GM19328 (cell line): ENCODE measurements at regions not wholly inside any gene's neighbourhood (a gene's known extent, or its start where the extent isn't known, plus 50 kb on each side); places are given as distances from the start of the nearest gene placed in this dataset.
A peak's percentile ranks its signal among the peaks of the same experiment; 100 is the strongest.

Experiments used
- ATAC-seq: cut with Tn5 transposase; IDR thresholded peaks from one replicate; pipeline ENCODE4 v1.9.1; 2021; ENCODE audit warnings: mild to moderate bottlenecking, moderate library complexity; ENCODE audit not compliant: unreplicated experiment

DNA sequence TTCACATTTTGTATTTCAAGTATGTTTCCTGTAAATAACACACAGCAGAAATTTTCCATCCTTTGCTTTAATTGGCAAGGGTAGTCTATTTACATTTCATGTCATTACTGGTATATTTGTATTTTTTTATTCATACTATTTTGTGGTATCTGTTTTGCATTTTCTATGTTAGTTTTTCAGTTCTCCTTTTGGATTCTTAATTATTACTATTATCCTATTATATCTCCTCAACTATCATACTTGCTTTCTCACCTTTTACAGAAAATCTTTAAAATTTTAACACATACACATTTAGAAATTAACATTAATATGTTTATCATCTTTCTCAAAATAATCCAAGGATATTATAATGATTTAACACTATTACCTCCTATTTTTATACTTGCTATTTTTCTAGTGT, 918.3 kb upstream of the MAP3K7 start:
- ATAC-seq: no peak

DNA sequence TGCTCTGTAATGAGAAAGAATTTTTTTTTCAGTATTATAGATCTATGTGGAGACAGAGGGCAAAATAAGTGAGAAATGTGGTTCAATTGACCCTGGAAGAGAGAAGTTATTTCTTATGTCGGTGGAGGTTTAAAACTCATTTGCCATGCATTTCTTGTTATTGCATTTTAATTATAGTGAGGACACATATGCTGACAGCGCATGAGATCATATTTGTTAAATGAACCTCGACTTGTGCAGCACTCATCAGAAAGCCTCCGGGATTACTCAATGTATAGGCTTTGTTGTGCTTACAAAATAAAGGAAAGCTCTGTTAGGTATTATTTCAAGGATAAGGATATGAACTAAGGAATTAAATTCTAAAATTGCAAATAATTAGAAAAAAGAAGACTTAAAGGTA, 915.1 kb upstream of the MAP3K7 start:
- ATAC-seq: no peak

DNA sequence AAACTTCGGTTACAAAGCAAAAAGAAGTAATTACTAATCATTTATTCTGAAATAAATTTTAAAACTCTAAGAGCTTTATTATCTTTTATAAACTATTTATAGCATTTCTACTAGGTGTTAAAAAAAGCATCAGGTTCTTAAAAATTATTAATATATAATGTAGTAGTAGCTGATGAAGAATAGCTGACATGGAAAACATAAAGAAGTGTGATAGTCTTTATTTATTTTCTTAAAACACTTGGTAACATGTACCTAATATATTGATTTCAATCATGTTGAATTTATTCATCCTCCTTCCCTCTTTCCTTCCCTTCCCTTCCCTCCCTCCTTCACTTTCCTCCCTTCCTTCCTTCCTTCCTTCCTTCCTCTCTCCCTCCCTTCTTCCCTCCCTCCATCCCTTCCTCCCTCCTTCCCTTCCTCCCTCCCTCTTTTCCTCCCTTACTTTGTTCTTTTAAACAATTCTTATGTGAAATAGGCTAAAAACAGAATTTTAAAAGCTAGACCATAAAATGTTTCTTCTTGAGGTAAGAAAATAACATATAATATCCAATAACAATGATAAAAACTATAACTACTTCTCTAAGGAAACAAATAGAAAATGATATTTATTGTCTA, 913.9 kb upstream of the MAP3K7 start:
- ATAC-seq: no peak

DNA sequence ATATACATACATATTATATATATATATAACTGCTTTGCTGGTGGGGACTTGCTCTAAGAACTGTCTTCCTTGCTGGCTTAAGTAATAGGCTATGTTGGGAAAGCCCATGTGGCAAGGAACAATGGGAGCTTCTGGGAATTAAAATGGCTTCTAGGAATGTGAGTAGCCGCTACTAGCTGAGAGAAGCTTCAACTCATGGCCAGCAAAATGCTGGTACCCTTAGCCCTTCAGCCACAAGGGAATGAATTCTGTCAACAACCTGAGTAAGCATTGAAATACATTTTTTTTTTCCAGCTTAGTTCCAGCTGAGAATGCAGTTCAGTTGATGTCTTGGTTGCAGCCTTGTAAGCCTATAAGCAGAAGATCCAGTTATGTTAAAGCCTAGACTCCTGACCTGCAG, 911.7 kb upstream of the MAP3K7 start:
- no peak for ATAC-seq

DNA sequence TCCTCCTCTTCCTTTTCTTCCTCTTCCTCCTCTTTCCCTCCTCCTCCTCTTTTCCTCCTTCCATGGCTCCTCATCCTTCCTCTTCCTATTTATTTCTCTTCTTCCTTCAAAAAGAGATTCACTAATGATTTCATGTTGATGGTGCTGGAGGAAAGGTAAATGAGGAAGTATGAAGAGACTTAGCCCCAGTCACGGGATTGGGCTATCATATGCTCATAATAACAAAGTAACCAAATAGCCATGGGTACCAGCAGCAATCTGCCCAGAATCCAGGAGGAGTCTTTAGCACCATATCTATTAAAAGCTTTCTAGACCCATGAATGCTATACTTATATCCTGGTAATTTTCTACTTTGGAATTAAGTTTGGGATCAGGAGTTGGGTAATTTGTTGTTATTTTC, 910.9 kb upstream of the MAP3K7 start:
- ATAC-seq: no peak

DNA sequence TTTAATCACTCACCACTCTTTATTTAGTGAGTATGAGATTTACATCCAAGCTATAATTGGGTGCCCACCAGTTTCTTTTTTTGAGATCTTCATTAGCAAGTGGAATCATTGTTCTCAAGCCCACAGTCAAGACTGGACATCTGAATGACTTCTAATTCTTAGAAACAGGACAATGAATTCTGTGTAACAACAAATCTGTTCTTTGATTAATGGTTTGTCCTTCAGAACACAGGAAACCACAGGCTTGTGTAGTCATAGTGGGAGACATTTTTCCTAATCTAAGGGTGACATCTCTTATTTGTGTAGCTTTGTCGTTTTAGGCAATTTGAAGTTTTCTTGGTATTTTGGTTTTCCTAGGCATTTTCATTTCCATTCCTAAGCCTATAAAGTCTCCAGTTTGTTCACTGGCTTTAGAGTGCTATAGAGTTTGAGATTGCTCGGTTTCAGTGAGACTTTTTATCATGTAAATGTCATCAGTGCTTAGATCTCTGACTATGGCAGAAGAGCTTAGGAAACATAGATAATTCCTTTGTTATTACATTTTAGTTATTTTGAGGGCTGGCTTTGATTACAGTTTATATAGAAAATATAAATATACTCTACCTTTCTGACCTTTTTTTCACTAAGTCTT, 903.9 kb upstream of the MAP3K7 start:
- ATAC-seq: no peak

DNA sequence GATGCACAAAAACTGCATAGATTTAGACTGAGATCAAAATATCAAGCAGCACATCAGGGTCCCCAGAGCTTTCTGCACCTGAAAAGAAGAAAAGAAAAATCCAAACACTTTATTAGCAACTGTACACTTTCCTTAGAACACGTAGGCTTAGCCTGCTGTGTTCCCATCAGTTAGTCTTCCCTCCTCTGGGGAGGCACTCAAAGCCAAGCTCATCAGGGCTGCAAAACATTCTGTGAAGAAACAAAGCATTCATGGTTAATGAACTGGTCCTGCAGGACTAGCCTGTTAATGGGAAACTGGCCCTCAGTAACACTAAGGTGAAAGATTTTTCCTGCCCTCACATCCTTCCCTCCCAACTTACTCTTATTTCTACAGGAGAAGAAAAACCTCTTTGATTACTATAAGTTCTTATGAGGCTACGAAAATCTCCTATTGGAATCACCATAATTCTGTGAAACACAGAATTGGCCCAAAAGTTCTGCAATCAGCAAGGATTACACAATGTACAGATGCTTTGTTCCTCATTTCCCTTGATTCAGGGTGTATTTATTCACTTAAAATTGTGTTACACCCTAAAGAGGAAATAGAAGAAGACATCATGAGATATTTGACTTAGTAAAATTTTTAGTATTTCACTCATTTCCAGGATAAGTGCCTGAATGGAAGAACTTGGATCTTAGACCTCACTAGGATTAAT, 901.0 kb upstream of the MAP3K7 start:
- ATAC-seq: no peak

DNA sequence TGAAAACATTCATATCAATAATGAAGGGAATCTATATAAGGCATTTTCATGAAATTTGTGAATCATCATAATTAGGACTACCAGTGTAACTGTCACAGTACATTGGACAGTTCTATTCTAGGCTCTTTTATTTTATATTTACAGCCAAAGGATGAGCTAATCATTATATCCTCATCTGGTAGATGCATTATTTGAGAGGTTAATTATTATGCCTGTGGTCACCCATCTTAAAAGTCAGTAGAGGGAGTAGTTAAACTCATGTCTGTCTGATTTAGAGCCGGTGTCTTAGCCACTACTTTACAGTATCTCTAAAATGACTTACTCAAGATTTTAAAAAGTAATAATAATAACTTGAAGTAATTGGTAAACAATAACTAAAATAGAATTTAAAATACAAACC, 899.3 kb upstream of the MAP3K7 start:
- ATAC-seq: no peak

DNA sequence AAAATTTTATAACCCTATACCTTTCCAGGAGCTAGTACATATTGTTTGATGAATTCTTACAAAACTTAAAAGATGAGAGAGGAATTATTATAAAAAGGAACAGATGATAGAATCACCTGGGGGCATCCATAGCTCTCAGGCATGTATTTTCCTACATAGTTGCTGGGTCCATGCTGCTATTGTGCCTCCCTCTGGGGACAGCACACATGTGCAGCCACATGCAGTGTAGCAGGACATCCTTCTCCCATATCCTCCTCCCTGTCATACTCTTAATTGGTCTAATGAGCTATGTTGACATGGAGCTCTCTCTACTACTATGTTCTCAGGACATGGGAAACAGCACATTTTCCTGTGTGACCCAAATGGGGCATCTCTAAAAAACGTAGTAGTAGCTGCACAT, 898.2 kb upstream of the MAP3K7 start:
- ATAC-seq: no peak

DNA sequence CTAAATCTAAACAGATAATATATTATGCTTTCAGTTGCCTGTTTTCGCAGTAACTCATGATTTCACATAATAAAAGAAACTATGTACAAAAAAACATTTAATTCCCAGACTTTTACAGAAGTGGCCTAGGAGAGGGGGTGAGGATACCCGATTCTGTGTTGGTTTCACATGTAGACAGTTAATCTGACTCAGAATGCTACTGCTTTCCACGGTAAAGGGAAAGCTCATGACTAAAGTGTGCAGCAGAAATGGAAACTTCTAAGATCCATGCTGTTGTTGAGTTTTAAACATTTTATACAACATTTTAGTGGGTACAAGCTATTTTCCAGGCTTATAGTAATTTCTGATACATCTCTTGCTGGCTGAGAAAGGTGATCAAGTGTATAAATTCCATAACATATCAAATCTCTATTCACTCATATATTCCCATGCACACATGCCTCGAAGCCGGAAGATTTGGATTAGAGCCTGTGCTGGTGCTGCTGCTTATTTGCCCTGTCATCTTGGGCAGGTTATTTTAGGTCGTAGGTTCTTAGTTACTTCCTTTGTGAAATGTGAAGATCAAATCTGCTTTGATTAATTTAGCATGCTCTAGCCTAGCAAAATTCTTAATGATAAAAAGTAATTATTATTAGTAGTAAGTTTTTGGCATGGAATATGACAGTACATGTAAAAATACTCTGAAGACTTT, 896.7 kb upstream of the MAP3K7 start:
- ATAC-seq: no peak

DNA sequence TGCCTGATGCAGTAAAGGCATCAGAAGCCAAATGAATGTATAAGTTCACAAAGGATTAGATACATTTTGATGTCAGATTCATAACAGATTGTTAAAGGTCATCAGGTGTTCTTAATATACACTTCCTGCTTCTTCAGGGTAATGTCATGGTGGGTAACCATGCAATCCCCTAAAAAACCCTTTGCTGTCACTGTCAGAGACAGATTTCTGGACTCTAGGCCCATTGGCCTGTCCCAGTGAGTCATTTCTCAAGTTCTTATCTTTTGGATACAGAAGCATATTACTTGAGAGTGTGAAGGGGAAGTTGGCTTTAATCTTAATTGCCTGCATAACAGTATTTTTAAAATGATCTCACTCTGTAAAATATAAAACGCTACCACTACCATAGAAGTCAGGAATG, 895.6 kb upstream of the MAP3K7 start:
- ATAC-seq: peak; percentile 64

DNA sequence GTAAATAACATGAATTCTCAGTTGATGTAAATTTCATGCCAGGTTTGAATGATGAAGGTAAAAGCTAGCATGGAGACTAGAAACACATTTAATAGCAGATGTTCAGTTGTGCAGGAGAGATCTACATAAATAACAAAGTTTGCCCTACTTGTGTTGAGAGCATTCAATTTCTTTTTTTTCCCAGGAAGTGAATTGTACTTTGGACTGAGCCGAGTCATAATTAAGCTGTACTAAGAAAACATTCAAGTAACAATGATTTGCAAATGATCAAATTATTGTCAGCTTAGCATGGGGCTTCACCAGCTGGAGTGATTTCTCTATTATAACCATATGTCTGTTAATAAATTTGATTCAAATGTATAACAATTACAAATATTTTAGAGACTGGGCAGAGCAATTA, 893.5 kb upstream of the MAP3K7 start:
- no peak for ATAC-seq

DNA sequence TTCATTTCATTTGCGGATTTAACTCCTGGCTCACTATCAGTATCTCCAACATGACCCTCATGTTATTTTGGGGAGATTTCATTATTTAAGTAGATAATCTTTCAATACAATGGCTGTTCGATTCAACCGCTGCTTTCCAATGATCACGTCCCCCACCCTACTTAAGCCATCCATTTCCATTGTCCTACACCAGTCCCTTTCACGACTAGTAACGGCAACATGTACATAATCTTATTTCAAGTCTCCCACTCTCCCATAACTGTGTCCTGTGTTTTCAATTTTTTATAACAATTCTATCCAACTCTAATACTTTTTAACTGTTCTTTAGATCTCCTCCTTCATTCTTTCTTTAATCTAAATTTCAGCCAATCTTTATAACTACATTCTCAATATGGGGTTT, 890.8 kb upstream of the MAP3K7 start:
- ATAC-seq: no peak

DNA sequence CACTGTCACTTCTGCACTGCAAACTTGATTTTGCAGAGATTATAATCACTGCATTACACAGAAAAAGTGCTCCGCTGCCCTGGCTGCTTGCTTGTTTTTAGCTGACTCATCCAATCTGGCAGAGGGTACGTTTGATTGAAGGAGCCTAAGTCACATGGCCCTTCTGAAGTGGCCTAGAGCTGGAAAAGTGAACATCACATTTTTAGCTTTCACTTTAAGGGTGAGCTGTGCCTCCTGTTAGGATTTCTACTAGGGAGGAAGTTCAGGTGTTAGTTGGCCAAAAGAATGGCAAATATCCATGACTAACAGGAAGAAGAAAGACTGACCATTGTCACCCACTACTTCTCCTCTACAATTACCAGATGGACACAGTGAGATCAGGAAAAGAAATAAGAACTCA, 889.1 kb upstream of the MAP3K7 start:
- ATAC-seq: no peak

DNA sequence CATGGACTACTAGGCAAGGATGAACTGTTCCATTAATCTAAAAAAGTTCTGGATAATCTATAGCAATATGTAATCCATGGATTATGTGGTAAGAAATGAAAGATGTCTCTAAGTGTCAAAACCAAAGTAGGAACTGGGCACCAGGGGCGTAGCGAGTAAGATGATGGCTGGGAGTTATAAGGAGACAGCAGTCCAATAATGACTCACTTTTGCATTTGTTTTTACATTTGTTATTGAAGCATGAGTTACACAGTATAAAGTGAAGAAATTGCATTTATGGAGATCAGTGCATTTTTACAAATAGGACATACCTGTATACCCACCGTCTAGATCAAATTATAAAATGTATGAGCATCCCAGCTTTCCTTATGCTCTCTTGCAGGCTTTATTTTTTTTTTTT, 878.5 kb upstream of the MAP3K7 start:
- no peak for ATAC-seq

DNA sequence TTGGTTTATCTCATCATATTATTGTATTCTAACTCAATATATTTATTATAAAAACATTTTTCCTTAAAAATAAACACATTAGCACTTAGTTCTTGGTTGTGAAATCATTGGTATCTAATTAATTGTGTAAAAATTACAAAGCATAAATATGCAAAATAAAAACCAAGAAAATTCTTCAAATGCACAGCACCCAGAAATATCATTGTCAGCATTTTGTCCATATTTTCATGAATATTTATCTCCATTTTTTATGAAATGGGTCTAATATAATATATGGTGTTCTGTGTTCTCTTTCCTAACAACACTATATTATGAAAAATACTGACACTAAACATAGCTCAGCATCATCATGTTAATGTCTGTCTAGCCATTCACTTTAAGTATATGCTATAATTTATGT, 877.8 kb upstream of the MAP3K7 start:
- no peak for ATAC-seq

DNA sequence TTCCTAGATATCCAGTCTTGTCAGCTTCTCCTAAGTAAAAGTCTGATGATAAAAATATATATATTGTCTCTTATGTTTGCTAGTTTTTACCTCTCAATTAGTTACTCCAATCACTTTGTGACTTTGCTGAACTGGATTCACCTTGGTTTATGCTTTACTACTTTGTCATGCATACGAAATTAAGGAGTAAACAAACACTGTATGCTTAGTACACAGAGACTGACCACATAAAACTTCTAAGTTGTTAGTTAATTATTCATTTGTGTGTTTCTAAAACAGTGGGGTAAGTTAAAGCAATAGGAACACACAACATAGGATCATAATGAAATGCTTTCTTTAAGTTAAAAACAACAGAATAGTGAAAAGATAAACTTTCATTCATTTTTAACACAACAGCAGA, 877.3 kb upstream of the MAP3K7 start:
- ATAC-seq: no peak

DNA sequence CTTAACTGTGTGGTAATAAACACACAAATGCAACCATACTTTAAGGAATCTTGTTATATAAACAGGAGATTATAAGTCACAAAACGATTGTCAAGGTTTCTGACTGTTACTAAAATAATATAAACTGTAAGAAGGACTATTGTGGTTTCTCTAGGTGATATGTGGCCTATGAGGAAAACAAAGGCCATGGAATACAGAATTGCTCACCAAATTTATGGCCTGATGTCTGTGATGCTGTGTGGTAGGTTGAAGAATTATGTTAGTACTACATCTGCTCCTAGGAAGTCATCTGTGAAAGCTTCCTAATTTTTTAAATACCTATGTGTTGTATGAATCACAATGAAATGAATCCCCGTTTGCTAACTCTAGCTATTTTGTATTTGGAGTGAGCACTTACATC, 875.4 kb upstream of the MAP3K7 start:
- ATAC-seq: no peak

DNA sequence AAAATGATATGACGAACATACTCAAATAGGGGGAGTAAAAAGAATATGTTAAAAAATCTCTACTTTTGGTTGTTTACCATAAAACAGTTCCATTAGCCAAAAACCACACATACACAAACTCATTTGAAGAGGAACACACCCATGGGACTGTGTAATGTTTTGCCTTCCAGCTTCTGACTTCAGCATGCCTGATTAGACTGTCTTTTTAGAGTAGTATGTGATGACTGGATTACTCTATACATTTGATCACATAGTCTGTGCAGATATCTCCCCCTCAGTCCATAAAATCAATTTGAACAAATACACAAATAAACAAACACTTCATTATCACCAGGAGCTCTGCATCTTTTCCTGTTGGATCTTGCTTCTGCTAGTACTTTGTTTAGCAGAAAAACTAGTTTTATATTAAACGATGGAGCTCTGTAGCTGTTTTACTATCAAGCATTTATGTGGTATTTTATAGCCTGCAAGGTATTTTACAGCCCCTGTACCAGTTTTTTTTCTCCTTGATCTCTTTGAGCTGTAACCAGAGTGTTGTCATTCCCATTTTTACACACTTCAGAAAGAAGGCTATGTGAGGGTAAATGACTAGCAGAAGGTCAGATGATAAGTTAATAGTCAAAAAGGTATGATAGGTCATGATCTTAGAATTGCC, 866.5 kb upstream of the MAP3K7 start:
- no peak for ATAC-seq

DNA sequence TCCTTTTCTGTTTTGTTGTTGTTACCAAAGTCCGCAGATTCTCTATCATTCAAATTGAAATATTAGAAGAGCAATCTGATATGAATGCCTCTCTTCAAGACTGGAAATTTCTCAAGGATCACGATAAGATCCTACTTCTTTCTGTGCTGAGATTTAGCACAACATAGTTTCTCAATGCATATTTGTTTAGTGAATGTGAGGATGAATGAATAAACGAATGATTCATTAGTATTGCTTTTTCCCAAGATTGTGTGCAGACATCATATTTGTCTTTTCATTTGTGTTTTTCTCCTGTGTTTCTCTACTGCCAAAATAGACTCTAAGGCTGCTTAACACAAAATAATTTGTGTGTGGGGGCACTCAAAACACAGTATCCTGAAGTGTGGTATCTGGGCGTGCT, 862.7 kb upstream of the MAP3K7 start:
- no peak for ATAC-seq

DNA sequence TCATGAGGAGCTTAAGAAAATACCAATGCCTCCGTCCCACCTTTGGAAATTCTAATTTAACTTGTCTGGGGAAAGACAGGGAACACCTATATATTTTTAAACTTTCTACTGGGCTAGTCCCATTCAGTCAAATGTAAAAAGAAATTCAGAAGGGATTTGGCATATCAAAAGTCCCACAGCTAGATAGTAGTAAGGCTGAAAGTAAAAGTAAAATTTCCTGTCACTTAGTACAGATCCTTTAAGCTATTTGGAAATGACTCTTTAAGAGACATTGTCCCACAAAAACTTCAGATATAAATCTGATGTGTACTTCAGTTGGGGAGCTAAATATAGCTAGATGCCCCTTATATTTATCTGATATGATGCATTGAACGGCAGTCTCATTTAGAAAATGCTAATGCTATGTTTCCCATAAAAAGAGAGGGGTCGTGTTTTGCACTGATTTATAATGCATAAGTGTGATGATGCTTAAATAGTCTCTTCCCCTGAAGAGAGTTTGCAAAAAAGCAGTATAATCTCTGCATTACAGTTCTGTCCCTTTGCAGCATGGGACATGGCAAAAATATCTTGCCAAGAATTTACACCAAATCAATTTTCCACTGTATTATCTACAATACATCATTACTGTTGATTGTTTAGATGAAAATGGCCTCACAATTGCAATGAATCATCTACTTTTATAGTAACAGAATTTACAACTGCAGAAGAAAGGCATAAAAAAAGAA, 860.8 kb upstream of the MAP3K7 start:
- ATAC-seq: no peak
